BJ (cell line): ENCODE measurements at regions not wholly inside any gene's neighbourhood (a gene's known extent, or its start where the extent isn't known, plus 50 kb on each side); places are given as distances from the start of the nearest gene placed in this dataset.
A peak's percentile ranks its signal among the peaks of the same experiment; 100 is the strongest.

Experiments
- CTCF ChIA-PET: fragments of 350-600 bp; formaldehyde crosslinking; extraction: SDS; loops from one replicate; lab custom pipeline; 2021; ENCODE audit warnings: antibody characterized with exemption, inconsistent platforms; lab: Yijun Ruan, JAX
- POLR2A ChIA-PET: fragments of 300-600 bp; sonication (Branson Sonifier 250); formaldehyde crosslinking; extraction: SDS; loops from one replicate; lab custom pipeline; 2021; ENCODE audit warnings: antibody characterized with exemption; lab: Charles Lee
- DNase-seq: peaks from one replicate; pipeline ENCODE4 v3.0.0-alpha.2; 2011; ENCODE audit warnings: low read depth
- H3K27me3 ChIP-seq: 2 replicates; pipeline ENCODE4 v1.6.0; 2011; ENCODE audit warnings: low read length; ENCODE audit not compliant: control insufficient read depth, insufficient read depth
- H3K36me3 ChIP-seq: 2 replicates; pipeline ENCODE4 v1.5.1; 2011; ENCODE audit warnings: low read length; ENCODE audit not compliant: control insufficient read depth, insufficient read depth
- H3K4me3 ChIP-seq: 2 replicates; pipeline ENCODE4 v1.5.1; 2011; ENCODE audit warnings: low read depth, mild to moderate bottlenecking, control low read depth, low read length
- TF ChIP-seq, protein P1 (sequence below): IDR thresholded peaks from 2 replicates; pipeline ENCODE4 v1.5.1; 2011; ENCODE audit warnings: low read depth, mild to moderate bottlenecking, control low read depth, inconsistent platforms, low read length, moderate library complexity; ENCODE audit not compliant: insufficient read depth

DNA sequence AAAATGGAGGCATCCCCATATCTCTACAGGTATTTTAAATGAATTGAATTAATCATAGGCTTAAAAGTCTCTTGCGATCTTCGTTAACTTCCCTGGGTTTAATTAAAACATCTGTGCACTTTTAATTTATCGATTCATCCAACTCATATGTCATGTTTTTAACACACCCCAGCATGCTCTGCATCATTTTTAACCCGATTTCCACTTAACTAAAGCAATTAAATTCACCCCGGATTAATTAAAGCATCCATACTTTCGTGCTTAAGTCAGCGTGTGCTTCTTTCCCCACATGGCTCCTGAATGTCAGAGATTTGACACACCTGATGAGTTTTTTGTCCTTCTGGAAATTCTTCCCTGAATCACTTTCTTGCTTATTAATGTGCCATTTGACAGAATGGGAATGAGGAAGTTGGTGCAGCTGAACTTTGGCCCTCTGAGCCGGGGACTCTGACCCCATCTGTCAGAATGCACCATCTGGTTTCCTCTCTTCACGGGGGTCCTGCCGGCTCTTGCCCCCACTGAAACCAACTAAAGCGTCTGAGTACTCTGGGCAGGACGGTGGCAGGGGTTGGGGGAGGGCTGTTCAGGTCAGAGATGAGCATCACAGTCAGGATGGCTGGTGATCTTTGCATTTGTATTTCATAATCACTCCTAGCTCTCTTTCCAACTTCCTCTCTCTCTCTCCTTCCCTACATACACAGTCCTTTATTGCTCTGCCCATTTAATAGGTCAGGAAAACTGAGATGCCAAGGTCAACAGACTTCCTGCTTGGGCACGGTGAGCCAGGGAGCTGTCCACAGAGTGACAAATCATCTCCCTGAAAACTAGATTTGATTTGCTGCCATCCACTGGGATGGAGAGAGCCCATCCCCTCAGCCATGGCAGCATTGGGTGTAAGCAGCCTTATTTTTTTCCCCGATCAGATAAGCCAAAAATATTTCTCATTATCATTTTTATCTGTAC, 180.3 kb upstream of the WWC1 start:
- TF ChIP-seq, protein P1, sequence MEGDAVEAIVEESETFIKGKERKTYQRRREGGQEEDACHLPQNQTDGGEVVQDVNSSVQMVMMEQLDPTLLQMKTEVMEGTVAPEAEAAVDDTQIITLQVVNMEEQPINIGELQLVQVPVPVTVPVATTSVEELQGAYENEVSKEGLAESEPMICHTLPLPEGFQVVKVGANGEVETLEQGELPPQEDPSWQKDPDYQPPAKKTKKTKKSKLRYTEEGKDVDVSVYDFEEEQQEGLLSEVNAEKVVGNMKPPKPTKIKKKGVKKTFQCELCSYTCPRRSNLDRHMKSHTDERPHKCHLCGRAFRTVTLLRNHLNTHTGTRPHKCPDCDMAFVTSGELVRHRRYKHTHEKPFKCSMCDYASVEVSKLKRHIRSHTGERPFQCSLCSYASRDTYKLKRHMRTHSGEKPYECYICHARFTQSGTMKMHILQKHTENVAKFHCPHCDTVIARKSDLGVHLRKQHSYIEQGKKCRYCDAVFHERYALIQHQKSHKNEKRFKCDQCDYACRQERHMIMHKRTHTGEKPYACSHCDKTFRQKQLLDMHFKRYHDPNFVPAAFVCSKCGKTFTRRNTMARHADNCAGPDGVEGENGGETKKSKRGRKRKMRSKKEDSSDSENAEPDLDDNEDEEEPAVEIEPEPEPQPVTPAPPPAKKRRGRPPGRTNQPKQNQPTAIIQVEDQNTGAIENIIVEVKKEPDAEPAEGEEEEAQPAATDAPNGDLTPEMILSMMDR = no peak
- no peak overlapping the region for H3K4me3 ChIP-seq
- no peaks in the 10 kb centered on the region for H3K27me3 ChIP-seq
- no peaks in the 10 kb centered on the region for H3K36me3 ChIP-seq
- ChIA-PET CTCF (interaction anchor here (1.0 to 1.1 kb wide), 2 partner anchors 18 to 524 kb away, joined by 3 read pairs; no protein-coding TSS in a partner anchor), POLR2A (no interaction called here)
- no peak for DNase-seq

DNA sequence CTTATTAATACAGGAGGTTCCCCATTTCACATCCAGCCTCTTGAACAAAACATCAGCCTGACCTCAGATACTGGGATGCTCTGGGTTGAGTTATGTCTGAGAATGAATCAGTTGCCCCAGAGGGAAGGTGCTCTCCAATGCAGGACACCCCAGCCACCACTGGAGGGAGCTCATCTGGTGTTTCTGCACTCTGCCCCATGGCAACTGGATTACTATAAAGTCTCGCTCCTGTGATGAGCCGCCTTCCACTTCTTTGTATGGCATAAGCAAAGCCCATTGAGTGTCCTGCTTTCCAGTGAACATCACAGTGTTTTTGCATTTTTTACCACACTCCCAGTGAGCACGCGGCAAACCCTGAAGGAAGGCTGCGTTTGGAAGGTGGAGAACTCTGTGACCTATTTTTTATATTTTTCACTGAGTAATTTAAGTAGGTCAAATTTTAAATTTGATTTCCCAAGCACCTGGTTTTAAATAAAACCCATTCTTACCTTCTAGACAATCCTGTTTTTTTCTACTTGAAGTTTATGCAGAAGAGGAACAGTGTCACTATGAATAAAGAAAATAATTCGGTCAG, 176.9 kb upstream of the WWC1 start:
- TF ChIP-seq, protein P1 = peak; percentile 68
- Histone ChIP-seq H3K27me3 (no peaks in the 10 kb centered on the region), H3K4me3 (no peak overlapping the region), H3K36me3 (no peaks in the 10 kb centered on the region)
- no peak for DNase-seq
- ChIA-PET CTCF (interaction anchor here (0.8 to 1.2 kb wide), 4 partner anchors 9 to 105 kb away, joined by 3 to 4 read pairs (median 3); no protein-coding TSS in a partner anchor), POLR2A (interaction anchor here (0.5 kb wide), 1 partner anchor 385 kb away, joined by 3 read pairs; no protein-coding TSS in a partner anchor)

- ChIA-PET POLR2A (no interaction called here), CTCF (interaction anchor here (1.2 kb wide), 1 partner anchor 102 kb away, joined by 3 read pairs; no protein-coding TSS in a partner anchor)
- H3K4me3 ChIP-seq = no peak overlapping the region
- H3K27me3 ChIP-seq = no peaks in the 10 kb centered on the region
- no peaks in the 10 kb centered on the region for H3K36me3 ChIP-seq
- TF ChIP-seq, protein P1 = no peak
- no peak for DNase-seq
Measured at GRCh38 chr5:168117469-168117868, 174.0 kb upstream of the WWC1 start.

GRCh38 chr5:168118042-168118668, 173.3 kb upstream of the WWC1 start:
- ChIA-PET CTCF (interaction anchor here (1.2 to 1.9 kb wide), 2 partner anchors 14 to 101 kb away, joined by 3 to 10 read pairs; no protein-coding TSS in a partner anchor), POLR2A (no interaction called here)

More at GRCh38 chr5:168118042-168118668, 173.3 kb upstream of the WWC1 start:
- Histone ChIP-seq H3K36me3 (no peaks in the 10 kb centered on the region), H3K4me3 (no peak overlapping the region), H3K27me3 (no peaks in the 10 kb centered on the region)
- TF ChIP-seq, protein P1 = no peak
- DNase-seq = no peak
